Mucosa of stomach (tissue), 1 donor: ENCODE measurements at regions not wholly inside any gene's neighbourhood (a gene's known extent, or its start where the extent isn't known, plus 50 kb on each side); places are given as distances from the start of the nearest gene placed in this dataset.

Experiments used
- H3K27me3 ChIP-seq: one replicate; pipeline ENCODE4 v1.7.0; 2013; ENCODE audit warnings: mild to moderate bottlenecking, low read length; ENCODE audit not compliant: control insufficient read depth, insufficient read depth
- H3K36me3 ChIP-seq: one replicate; pipeline ENCODE4 v1.7.0; 2013; ENCODE audit warnings: low read length; ENCODE audit not compliant: control insufficient read depth, insufficient read depth
- H3K4me1 ChIP-seq: one replicate; pipeline ENCODE4 v1.7.0; 2013; ENCODE audit warnings: mild to moderate bottlenecking, low read length; ENCODE audit not compliant: control insufficient read depth, insufficient read depth
- H3K4me3 ChIP-seq: one replicate; pipeline ENCODE4 v1.7.0; 2013; ENCODE audit warnings: low read length
- H3K9ac ChIP-seq: one replicate; pipeline ENCODE4 v1.7.0; 2013; ENCODE audit warnings: mild to moderate bottlenecking, low read length, moderate library complexity
- H3K9me3 ChIP-seq: one replicate; pipeline ENCODE4 v1.7.0; 2013; ENCODE audit warnings: mild to moderate bottlenecking, low read length, moderate library complexity; ENCODE audit not compliant: control insufficient read depth
- donor health status: Pancreatic carcinoma.

GRCh38 chr11:11004069-11004468, 146.2 kb upstream of the ZBED5 start:
- Histone ChIP-seq H3K4me3 (no peak overlapping the region), H3K27me3 (peaks cover 12% of the 10 kb centered on the region), H3K36me3 (no peaks in the 10 kb centered on the region), H3K9ac (no peak overlapping the region), H3K4me1 (no peaks in the 10 kb centered on the region), H3K9me3 (no peaks in the 10 kb centered on the region)

- no peaks in the 10 kb centered on the region for H3K36me3 ChIP-seq
- no peaks in the 10 kb centered on the region for H3K9me3 ChIP-seq
- no peak overlapping the region for H3K9ac ChIP-seq
- H3K27me3 ChIP-seq = peaks cover 12% of the 10 kb centered on the region
- no peaks in the 10 kb centered on the region for H3K4me1 ChIP-seq
- H3K4me3 ChIP-seq = no peak overlapping the region
These were observed 145.4 kb upstream of the ZBED5 start for GRCh38 chr11:11003226-11003625.

GRCh38 chr11:11000579-11001283, 142.9 kb upstream of the ZBED5 start:
- Histone ChIP-seq H3K36me3 (no peaks in the 10 kb centered on the region), H3K27me3 (peaks cover 12% of the 10 kb centered on the region), H3K4me3 (no peak overlapping the region), H3K9me3 (no peaks in the 10 kb centered on the region), H3K4me1 (no peaks in the 10 kb centered on the region), H3K9ac (no peak overlapping the region)

- Histone ChIP-seq H3K4me3 (no peak overlapping the region), H3K36me3 (no peaks in the 10 kb centered on the region), H3K9ac (no peak overlapping the region), H3K4me1 (no peaks in the 10 kb centered on the region), H3K27me3 (peaks cover 12% of the 10 kb centered on the region), H3K9me3 (no peaks in the 10 kb centered on the region)
These were observed 140.8 kb upstream of the ZBED5 start for GRCh38 chr11:10998674-10999073.

GRCh38 chr11:10996678-10997077, 138.8 kb upstream of the ZBED5 start:
- H3K9ac ChIP-seq = no peak overlapping the region
- H3K27me3 ChIP-seq = peaks cover 8% of the 10 kb centered on the region
- H3K4me3 ChIP-seq = no peak overlapping the region
- H3K9me3 ChIP-seq = no peaks in the 10 kb centered on the region
- no peaks in the 10 kb centered on the region for H3K36me3 ChIP-seq
- H3K4me1 ChIP-seq = no peaks in the 10 kb centered on the region

GRCh38 chr11:10993640-10994039, 135.8 kb upstream of the ZBED5 start:
- H3K9ac ChIP-seq = no peak overlapping the region
- no peaks in the 10 kb centered on the region for H3K36me3 ChIP-seq
- H3K4me3 ChIP-seq = no peak overlapping the region
- peaks cover 5% of the 10 kb centered on the region for H3K4me1 ChIP-seq
- H3K9me3 ChIP-seq = no peaks in the 10 kb centered on the region
- no peaks in the 10 kb centered on the region for H3K27me3 ChIP-seq

- Histone ChIP-seq H3K9me3 (no peaks in the 10 kb centered on the region), H3K4me3 (no peak overlapping the region), H3K36me3 (no peaks in the 10 kb centered on the region), H3K9ac (no peak overlapping the region), H3K27me3 (no peaks in the 10 kb centered on the region), H3K4me1 (peaks cover 5% of the 10 kb centered on the region)
These were observed 135.3 kb upstream of the ZBED5 start for GRCh38 chr11:10993186-10993585.

- H3K9ac ChIP-seq = no peak overlapping the region
- H3K9me3 ChIP-seq = no peaks in the 10 kb centered on the region
- H3K4me1 ChIP-seq = peaks cover 5% of the 10 kb centered on the region
- no peak overlapping the region for H3K4me3 ChIP-seq
- H3K36me3 ChIP-seq = no peaks in the 10 kb centered on the region
- H3K27me3 ChIP-seq = no peaks in the 10 kb centered on the region
These were observed 133.5 kb upstream of the ZBED5 start for GRCh38 chr11:10991393-10991792.

- Histone ChIP-seq H3K36me3 (no peaks in the 10 kb centered on the region), H3K9me3 (no peaks in the 10 kb centered on the region), H3K4me3 (no peak overlapping the region), H3K9ac (no peak overlapping the region), H3K27me3 (no peaks in the 10 kb centered on the region), H3K4me1 (peaks cover 5% of the 10 kb centered on the region)
These were observed 132.9 kb upstream of the ZBED5 start for GRCh38 chr11:10990637-10991193.

GRCh38 chr11:10990160-10990559, 132.3 kb upstream of the ZBED5 start:
- Histone ChIP-seq H3K27me3 (no peaks in the 10 kb centered on the region), H3K9me3 (no peaks in the 10 kb centered on the region), H3K9ac (no peak overlapping the region), H3K4me3 (no peak overlapping the region), H3K4me1 (peaks cover 5% of the 10 kb centered on the region), H3K36me3 (no peaks in the 10 kb centered on the region)

GRCh38 chr11:10986006-10986405, 128.2 kb upstream of the ZBED5 start:
- no peak overlapping the region for H3K4me3 ChIP-seq

GRCh38 chr11:10984742-10985141, 126.9 kb upstream of the ZBED5 start:
- Histone ChIP-seq H3K4me3 (no peak overlapping the region), H3K9me3 (no peaks in the 10 kb centered on the region), H3K36me3 (no peaks in the 10 kb centered on the region), H3K9ac (no peak overlapping the region), H3K4me1 (no peaks in the 10 kb centered on the region), H3K27me3 (no peaks in the 10 kb centered on the region)

More at GRCh38 chr11:10986006-10986405, 128.2 kb upstream of the ZBED5 start:
- Histone ChIP-seq H3K4me1 (peaks cover 5% of the 10 kb centered on the region), H3K27me3 (no peaks in the 10 kb centered on the region), H3K9me3 (no peaks in the 10 kb centered on the region), H3K9ac (no peak overlapping the region), H3K36me3 (no peaks in the 10 kb centered on the region)
